Peyer's patch (tissue), 4 donors: ENCODE measurements at regions not wholly inside any gene's neighbourhood (a gene's known extent, or its start where the extent isn't known, plus 50 kb on each side); places are given as distances from the start of the nearest gene placed in this dataset.

Experiments
- POLR2A ChIP-seq, 2 donors: fragments of 450-650 bp; IDR thresholded peaks; one replicate each; pipeline ENCODE4 v1.5.1; 2017; ENCODE audit warnings: antibody characterized with exemption in 2 of 2, mild to moderate bottlenecking in 2 of 2, moderate library complexity in 2 of 2
- TF ChIP-seq, protein P1 (sequence below), 6 experiments: fragments of 450-650 bp in 4 of 6; fragments of 200-600 bp in 2 of 6; sonication (generic) in 1 of 6; IDR thresholded peaks; one replicate each; pipeline ENCODE4 v1.5.1; 2017 to 2019; ENCODE audit warnings: antibody characterized with exemption in 6 of 6, mild to moderate bottlenecking in 3 of 6, moderate library complexity in 1 of 6

DNA sequence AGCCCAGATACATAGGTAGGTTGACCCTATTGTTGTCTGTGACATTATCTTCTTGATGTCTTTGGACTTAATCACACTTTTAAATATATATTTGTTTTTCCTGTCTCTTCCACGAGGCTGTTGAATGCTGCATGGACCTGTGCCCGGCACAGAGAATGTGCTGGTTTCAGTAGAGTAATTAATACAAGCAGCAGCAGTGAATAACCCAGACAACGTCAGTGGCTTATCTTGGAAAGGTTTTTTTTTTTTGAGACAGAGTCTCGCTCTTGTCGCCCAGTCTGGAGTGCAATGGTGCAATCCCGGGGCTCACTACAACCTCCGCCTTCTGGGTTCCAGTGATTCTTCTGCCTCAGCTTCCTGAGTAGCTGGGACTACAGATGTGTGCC lies 108.2 kb downstream of the CDH26 start:
- TF ChIP-seq, protein P1, sequence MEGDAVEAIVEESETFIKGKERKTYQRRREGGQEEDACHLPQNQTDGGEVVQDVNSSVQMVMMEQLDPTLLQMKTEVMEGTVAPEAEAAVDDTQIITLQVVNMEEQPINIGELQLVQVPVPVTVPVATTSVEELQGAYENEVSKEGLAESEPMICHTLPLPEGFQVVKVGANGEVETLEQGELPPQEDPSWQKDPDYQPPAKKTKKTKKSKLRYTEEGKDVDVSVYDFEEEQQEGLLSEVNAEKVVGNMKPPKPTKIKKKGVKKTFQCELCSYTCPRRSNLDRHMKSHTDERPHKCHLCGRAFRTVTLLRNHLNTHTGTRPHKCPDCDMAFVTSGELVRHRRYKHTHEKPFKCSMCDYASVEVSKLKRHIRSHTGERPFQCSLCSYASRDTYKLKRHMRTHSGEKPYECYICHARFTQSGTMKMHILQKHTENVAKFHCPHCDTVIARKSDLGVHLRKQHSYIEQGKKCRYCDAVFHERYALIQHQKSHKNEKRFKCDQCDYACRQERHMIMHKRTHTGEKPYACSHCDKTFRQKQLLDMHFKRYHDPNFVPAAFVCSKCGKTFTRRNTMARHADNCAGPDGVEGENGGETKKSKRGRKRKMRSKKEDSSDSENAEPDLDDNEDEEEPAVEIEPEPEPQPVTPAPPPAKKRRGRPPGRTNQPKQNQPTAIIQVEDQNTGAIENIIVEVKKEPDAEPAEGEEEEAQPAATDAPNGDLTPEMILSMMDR (IDR thresholded peaks at IDR 0.05): no peak
- no peak for TF ChIP-seq POLR2A (IDR thresholded peaks at IDR 0.05)
